GM12873 (cell line): ENCODE measurements at regions not wholly inside any gene's neighbourhood (a gene's known extent, or its start where the extent isn't known, plus 50 kb on each side); places are given as distances from the start of the nearest gene placed in this dataset.

Source experiments
- CTCF ChIP-seq: IDR thresholded peaks from 2 replicates; pipeline ENCODE4 v1.5.1; 2012; ENCODE audit warnings: low read depth, mild to moderate bottlenecking, moderate library complexity, low read length, control low read depth; ENCODE audit not compliant: insufficient read depth; ENCODE audit errors: missing control alignments

- no peak for TF ChIP-seq CTCF
Measured at GRCh38 chr18:25533218-25533617, 181.3 kb upstream of the ZNF521 start.

GRCh38 chr18:25531207-25531606, 179.2 kb upstream of the ZNF521 start:
- TF ChIP-seq CTCF = no peak

GRCh38 chr18:25518716-25519053, 166.7 kb upstream of the ZNF521 start:
- no peak for TF ChIP-seq CTCF

GRCh38 chr18:25517881-25518715, 166.1 kb upstream of the ZNF521 start:
- no peak for TF ChIP-seq CTCF

GRCh38 chr18:25516747-25517498, 165.0 kb upstream of the ZNF521 start:
- TF ChIP-seq CTCF = no peak

GRCh38 chr18:25516121-25516520, 164.2 kb upstream of the ZNF521 start:
- no peak for TF ChIP-seq CTCF

- TF ChIP-seq CTCF = no peak
Measured at GRCh38 chr18:25510096-25510495, 158.1 kb upstream of the ZNF521 start.
